NCI-H128 (cell line): ENCODE measurements at regions not wholly inside any gene's neighbourhood (a gene's known extent, or its start where the extent isn't known, plus 50 kb on each side); places are given as distances from the start of the nearest gene placed in this dataset.

Source experiments
- DNase-seq: peaks from one replicate; lab custom pipeline; 2025; ENCODE audit not compliant: unreplicated experiment; lab: John Stamatoyannopoulos, UW

GRCh38 chr2:196224756-196225155 is 53.4 kb upstream of the STK17B start:
- DNase-seq: no peak

GRCh38 chr2:196225213-196225612 is 53.8 kb upstream of the STK17B start:
- no peak for DNase-seq

GRCh38 chr2:196226058-196226706 is 54.8 kb upstream of the STK17B start:
- no peak for DNase-seq

DNA sequence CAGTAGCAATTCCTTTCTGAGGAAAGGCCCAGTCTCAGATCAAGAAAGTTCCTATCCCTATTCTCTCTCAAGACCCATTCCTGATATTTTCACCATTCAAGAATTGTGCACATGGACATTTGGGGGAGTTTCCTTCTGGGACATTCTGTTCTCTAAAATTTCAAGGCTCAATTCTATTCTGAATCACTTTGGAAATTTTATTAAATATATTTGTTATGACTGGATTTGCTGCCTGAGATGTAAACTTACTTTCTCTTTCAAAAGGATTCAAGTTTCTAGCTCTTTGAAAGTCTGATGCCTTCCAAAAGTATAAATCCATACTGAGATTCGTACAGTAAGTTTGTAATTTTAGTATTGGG is 55.3 kb upstream of the STK17B start:
- DNase-seq: no peak

GRCh38 chr2:196229013-196229412 is 57.6 kb upstream of the STK17B start:
- DNase-seq: no peak

- DNase-seq: no peak
These were observed 58.9 kb upstream of the STK17B start for GRCh38 chr2:196230061-196230854.

DNA sequence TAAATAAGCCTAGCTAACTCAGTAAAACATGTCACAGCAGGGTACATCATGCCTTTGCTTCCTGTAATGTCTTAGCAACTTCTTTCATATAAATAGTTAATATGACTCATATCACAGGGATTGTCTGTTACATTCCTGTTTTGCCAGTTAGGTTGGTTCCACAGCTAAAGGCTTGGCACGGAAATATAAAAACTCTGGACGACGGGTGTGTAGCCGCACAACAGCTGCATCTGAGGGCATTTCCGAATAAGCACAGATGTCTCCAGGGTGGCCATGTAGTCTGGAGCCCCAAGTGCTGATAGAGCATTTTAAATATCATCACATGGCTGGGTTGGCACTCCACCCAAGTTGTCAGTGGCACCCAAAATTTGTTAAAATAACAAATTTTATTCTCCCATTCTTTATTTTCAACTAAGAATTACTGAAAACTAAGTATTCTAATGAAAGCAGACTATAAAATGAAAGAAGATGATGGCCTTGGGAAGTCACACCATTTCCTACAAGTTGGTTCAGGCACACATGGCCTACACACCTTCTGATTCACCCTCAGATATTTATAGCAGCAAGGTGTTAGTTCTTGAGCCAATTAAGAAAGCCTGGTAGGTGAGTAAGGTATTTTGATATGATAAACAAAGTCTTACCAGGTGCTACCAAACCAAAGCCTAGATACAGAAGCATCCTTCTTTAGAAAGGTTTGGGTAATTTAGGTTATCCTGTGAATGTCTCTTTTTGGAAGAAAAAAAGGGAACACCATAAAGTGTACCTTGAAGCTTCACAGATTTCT is 61.8 kb upstream of the STK17B start:
- DNase-seq: no peak

DNA sequence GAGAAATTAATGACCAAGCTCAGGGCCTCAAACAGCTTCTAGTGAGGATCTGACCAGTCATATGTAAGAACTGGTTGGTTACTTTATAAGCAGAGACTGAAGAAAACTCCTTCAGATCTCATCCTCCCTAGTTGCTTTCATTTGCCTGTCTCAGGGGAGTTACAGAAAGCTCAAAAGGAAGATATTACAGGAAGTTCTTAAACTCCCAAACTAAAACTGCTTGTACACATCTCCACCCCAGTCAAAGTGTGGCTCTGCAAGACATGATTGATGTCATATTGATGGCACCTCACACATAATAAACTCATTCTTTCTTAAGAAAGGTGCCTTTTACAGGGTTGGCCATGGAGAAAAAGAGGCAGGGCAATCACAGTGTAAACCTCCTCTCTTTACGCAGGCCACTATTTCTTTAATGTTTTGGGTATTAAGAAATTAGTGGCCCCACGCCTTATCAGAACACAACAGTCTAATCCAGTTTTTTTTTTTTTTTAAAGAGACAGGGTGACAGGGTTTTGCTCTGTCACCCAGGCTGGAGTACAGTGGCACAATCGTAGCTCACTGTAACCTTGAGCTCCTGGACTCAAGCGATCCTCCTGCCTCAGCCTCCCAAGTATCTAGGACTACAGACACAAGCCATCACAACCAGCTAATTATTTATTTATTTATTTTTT is 62.6 kb upstream of the STK17B start:
- no peak for DNase-seq

GRCh38 chr2:196234672-196235071 is 63.3 kb upstream of the STK17B start:
- DNase-seq: no peak

- no peak for DNase-seq
These were observed 67.5 kb upstream of the STK17B start for GRCh38 chr2:196238836-196239380.

DNA sequence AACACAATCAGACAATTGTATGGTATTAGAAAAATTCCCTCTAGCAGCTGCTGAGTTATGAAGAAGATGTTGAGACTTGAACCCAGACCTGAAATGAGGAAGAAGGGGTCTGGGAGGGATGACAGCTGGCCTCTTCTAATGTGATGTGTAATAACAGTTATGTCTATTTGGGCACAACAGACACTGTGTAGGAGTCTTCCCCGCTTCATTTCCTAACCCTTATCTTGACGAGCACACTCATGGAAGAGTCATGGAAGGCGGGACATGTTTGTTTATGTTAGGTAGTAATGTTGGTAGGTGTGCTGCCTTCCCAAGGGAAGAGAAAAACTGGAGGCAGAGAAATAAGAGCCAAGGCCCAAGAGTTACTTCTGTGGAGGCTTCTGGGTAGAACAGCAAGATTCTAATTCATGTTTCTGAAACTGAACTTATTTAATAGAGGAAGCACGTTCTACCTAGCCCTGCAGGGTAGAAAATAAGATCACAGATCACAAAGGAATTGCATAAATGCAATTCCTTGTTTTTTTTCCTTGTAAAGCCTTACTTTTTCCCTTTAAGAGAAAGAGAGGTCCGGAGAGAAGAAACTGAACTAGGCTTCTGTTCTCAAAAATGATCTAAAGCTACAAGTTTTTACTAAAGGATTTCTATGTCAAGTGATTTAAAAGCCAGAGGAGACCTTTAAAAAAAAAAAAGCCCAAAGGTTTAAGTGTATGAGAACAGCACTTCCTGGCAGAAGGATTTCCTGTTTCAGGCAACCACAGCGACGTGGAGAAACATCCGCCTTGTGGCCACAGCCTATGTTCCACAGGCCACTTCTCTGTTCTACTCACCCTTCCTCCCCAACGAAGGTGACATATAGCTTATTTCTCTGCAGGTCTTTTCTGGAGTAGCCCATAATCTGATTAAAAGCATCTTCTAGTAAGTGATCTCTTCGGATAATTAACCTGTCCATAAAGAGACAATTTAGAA is 68.5 kb upstream of the STK17B start:
- DNase-seq: no peak

GRCh38 chr2:196241175-196241574 is 69.8 kb upstream of the STK17B start:
- DNase-seq: no peak

DNA sequence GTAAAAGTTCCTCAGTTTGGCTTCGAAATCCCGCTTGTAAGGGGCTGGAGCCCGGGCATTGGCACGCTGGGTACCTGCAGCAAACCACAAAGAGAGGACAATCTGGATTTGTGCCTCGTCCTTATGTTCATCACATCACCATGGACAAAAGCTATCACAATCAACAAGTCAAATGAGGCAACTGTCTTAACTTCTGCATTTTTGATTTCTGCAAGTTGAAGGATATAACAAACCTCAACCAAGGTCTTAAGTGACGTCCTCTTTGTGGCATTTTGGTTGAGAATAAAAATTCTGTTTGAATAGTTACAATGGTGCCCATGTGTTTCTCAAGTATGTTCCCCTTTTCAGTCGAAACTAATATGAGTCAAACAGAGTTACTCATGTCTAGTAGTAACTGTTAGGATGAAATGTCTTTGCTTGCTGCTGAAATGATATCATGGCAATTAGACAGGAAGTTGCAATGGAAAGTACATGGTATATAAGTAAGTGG is 70.8 kb upstream of the STK17B start:
- no peak for DNase-seq

DNA sequence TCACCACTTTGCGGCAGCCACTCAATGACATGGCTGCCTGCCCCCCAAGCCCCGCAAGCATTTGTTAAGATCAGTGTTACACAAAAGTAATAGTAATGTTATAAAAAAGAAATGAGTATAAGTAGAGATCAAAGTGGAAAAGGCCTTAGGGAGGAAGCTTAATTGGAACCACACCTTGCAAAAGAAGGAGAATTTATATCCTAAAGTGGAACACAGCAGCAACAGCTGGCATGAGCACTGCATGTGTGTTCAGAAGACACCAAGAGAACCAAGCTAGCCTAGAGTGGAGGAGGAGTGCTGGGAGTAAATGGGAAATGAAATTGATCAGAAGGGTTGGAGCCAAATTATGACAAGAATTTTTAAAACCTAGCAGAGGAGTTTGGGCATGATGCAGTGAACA is 73.1 kb upstream of the STK17B start:
- DNase-seq: no peak

- DNase-seq: no peak
These were observed 73.6 kb upstream of the STK17B start for GRCh38 chr2:196244966-196245365.

GRCh38 chr2:196245378-196246140 is 74.2 kb upstream of the STK17B start:
- no peak for DNase-seq

- no peak for DNase-seq
These were observed 76.0 kb upstream of the STK17B start for GRCh38 chr2:196247114-196247975.

DNA sequence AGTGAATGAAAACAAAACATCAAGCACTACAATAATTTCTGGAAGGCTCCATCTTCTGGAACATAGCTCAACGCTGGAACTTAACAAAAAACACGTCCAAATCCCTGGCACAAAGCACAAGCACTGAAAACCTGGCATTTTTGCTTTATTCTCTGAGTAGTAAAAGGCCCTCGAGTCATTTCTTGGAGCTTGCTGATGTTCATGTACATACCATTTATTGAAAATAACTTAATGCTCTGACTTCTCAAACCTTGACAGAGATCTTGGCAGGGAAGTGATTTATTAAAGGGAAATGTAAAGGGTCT is 76.5 kb upstream of the STK17B start:
- no peak for DNase-seq
